ENCODE measurements at regions not wholly inside any gene's neighbourhood (a gene's known extent, or its start where the extent isn't known, plus 50 kb on each side); places are given as distances from the start of the nearest gene placed in this dataset.

DNA sequence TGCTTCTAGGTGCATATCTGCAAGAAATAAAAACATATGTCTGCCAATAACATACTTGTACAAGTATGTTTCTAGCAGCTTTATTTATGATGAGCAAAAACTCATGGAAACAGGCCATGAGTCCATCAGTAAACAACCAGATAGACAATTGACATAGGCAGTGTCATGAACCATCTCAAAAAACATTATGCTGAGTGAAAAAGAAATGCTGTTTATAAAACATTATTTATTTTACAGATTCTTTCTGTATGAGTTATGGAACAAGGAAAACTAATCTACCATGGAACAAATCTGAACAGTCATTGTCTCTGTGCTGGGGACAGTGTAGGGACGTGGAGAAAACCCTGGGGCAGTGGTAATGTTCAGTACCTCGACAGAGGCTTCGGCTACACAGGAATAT, 283.9 kb downstream of the UQCRFS1 start:
- DNase-seq: no peak

GRCh38 chr19:28927456-28927855, 285.5 kb downstream of the UQCRFS1 start:
- DNase-seq: no peak

DNA sequence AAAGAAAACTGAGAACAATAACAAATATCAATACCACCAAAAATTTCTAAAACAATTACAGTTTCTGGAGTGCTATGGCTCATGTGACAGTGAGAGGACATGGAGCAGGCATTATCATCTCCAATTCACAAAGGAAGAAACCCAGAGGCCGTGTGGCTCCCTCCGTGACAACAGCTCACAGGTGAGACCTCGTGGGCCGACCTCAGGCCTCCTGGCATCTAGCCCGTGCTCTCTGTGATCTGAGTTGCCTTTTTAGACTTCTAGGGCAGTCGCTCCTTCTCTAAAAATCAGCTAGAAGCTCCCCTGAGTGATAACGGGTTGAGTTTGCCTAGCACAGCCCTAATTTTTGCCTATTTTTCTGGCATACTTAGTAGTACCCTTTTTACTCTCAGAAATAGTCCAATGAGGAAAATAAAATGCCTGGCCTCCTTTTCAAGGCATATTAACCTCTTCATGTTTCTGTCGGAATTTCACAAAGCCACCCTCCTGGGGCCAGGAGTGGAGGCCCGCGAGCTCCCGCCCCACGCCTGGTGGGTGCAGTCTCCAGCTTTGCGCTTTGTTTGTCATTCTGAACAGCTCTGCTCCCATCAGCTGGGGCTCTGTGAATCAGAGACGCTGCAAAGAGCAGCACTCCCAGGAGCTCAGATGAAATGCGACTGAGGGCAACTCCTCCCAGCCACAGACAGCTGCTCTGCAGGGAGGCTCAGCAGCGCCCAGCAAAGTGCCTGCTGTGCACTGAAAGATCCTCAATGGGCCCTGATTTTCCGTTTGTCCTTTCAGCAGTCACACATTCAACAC, 292.5 kb downstream of the UQCRFS1 start:
- no peak for DNase-seq

- DNase-seq: no peak
Measured at GRCh38 chr19:28917621-28918020, 295.3 kb downstream of the UQCRFS1 start.

GRCh38 chr19:28915737-28916460, 297.1 kb downstream of the UQCRFS1 start:
- no peak for DNase-seq

DNA sequence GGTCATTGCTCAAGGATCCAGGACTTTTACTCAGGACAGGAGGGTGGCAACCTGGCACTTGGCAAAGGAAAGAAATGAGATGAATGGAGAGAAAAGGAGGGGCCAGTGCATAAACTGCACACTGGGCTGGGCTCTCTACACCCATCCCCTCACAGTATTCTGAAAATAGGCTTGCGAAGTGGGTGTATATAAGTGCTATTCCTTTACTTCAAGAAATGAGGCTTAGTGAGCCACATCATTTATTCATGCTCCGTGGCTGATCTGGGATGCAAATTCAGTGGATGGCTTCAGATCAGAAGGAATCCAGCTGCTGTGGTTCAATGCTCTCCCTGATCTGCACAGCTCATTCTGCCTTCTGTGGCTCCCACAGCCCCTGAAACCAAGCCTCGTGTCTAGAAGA, 297.7 kb downstream of the UQCRFS1 start:
- no peak for DNase-seq

DNA sequence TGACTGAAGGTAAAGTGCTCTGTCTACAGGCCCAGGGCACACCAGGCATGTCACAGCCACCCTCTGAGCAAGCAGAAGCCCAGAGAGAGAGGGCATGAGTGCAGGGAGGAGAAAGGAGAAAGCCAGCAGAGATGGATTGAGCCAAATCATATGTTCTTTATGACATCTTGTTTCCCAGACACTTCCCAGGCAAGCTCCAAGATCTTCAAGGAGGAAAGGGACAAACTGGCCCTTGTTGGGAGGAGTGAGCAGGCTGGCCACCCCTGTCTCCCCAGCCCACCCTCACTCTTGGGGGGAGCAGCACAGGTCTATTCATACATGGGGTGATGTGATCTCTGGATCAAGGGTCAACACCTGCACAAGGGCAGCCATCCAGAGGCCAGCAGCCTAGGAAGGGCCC, 298.8 kb downstream of the UQCRFS1 start:
- no peak for DNase-seq

DNA sequence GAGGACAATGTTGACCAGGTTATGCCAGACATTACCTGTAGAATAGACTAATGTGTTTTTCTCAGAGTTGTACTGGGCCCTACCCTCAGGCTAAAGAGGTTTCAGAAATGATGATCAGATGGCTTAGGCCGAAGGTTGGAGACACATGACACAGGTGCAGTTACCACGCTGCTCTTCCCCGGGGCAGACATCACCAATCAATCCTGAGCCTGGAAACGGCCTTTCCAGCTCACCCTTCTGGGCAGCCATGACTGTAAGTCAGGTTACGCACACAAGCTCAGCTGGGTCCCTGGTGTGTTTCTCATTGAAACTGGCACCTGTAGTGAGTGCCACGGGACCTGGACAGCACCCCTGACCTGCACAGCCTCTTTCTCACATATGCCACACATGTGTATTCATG, 299.3 kb downstream of the UQCRFS1 start:
- no peak for DNase-seq

- no peak for DNase-seq
Measured at GRCh38 chr19:28908941-28909340, 304.0 kb downstream of the UQCRFS1 start.

DNA sequence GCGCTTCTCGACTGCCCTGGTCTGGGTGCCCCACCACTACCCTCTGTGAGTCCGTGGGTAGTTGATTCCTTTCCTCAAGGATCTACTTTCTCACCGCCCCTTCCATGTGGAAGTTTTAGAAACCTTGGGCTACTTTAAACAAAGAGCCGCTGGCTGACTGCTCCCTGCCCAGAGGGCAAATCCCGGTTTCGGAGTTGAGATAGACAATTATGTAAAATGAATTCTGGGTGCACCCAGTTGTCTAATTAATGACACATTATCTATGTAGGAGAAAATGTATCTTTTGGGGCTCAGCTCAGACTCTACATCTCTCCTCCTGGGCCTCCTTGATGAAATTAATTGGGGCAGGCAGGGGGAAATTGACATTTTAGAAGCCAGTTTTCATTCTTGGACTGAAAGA, 305.4 kb downstream of the UQCRFS1 start:
- no peak for DNase-seq

- DNase-seq: no peak
Measured at GRCh38 chr19:28905996-28906395, 307.0 kb downstream of the UQCRFS1 start.

DNA sequence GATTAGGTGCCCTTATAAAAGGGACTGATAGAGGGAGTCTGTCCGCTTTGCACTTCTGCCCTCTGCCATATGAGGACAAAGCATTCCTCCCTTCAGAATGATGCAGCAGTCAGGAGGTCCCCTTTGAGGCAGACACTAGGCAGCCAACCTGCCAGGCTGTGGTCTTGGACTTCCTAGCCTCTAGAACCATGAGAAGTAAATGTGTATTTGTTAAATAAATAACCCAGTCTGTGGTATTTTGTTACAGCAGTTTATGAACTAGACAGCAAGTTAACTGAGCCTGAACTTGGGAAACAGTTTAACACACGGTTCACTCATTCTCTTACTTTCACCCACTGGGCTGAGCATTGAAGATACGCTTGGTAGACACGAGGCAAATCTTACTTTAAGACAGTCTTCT, 313.2 kb downstream of the UQCRFS1 start:
- DNase-seq: no peak

DNA sequence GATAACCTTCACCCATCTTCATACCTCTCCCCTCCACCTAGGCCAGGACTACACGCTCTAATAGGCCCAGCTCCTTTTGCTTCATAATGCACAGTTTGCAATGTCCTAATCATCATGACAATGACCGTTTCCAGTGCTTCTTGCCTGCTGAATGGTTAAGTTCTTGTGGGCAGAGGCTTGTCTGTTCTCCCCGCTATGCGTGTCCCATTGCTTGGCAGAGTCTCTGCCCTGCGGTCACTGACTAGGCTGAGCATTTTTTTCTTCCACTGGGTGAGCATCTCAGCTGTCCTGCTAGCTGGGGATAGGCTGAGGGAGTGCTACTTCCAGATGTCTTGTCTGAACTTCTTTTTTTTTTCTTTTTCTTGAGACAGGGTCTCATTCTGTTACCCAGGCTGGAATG, 314.7 kb downstream of the UQCRFS1 start:
- no peak for DNase-seq

DNA sequence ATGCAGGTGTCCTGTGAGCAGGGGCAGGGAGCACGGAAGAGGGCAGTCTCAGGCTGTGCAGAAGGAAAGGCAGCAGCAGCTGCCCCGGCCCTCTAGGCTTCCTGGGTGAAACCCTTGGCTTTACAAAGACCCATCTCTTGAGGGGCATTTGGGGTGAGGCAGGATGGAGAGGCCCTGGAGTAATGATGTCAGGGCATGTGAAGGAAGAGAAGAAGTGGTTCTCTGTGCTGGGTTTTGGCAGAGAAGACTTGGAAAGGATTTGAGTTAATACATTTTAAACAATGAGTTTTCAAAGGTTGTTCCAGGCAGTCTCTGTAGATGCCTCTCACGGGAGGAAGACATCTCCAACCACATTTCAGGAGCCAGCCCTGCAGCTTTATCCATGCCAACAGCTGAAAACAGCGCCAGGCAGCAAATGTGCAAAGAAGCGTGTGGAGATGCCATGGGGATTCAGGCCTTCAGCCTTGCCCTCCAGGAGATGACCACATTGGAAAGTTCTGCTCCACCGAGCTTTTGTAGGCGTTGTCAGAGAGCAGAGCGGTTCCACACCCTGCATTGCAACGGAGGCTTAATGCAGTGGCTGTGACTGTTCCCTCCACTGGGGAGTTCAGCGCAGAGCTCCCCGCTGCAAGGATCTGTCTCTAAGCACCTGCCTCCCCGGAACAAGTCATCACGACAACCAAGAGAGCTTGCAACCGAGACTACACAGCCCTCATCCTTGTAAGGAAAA, 322.8 kb downstream of the UQCRFS1 start:
- no peak for DNase-seq

GRCh38 chr19:28887920-28888618, 324.9 kb downstream of the UQCRFS1 start:
- DNase-seq: peak in 1 of 2 donors; percentile 3

DNA sequence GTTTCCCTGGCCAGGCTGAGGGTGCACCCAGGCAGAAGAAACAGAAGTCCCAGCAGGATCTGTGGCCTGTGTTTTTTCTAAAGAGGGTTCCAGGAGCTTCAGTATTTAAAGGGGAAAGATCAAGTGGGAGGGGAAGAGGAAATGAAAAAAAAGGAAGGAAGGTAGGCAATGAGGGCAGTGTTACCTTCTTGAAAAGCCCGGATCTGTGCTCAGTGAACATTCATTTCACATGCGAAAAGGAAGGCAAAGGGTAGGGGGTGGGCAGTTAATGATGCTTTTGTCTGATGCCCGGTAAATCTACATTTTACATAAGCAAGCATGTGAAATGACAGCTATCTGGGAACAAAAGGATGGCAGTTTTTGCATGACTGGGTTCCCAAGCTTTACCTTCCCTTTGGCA, 326.2 kb downstream of the UQCRFS1 start:
- DNase-seq: no peak

GRCh38 chr19:28885965-28886364, 327.0 kb downstream of the UQCRFS1 start:
- DNase-seq: no peak

DNA sequence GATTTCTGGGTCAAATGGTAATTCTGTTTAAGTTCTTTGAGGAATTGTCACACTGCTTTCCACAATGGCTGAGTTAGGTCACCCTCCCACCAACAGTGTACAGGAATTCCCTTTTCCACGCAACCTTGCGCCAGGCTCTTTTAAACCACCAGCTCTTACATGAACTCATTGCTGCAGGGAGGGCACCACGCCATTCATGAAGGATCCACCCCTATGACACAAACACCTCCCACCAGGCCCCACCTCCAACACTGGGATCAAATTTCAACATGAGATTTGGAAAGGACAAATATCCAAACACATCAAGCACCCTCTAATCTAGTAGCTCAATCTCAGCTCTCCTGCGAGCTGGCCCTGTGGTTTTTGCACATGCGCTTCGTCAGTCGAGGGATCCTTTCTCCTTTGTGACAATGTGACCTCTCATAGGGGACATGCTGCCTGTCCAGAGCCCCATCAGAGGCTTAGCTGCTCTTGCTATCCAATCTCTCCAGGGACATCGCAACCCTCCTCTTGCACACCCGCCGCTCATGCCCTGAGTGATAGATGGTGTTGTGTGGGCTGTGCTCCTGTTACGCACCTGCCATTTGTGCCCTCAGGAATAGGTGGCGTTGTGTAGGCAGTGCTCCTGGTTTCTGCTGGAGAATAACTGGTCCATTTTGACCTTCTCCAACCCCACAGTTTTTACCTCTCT, 328.0 kb downstream of the UQCRFS1 start:
- DNase-seq: no peak

DNA sequence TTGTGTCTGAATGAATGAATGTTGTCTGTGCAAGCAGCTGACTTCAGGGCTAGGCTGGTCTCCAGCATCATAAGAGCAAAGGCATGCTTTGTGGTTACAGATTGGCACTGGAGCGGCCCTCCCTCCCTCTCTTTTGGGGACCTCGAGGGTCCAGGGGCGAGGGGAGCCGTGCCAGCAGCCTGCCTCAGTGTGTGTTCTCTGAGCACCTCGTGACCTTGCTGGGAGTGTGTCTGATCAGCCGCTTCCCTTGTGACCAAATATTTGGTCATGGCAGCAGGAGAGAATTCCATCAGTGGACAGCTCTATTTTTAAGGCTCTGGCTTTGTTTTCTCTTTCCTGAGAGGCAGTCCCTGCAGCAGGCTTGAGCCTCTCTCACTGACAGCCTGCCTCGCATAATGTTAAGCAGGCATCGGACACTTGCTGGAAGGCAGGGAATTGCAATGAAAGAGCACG, 329.7 kb downstream of the UQCRFS1 start:
- no peak for DNase-seq

GRCh38 chr19:28882818-28883217, 330.1 kb downstream of the UQCRFS1 start:
- DNase-seq: no peak

DNA sequence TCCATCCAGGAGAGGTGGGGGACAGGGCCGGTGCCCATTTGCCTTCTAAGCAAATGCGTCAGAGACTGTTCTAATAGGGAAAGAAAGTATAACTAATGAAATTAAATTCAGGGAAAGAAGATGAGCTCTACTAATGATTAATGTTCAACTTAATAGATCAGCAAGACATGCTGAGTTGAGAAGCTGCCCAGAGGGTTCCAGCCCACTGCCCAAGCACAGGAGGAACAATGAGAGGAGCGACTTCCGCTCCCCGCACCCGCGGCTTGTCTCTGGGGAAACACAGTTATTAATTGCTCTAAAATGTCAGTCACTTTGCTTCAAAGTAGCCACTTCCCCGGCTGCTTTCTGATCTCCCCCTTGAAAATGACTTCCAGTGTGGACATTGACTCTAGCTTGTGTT, 331.3 kb downstream of the UQCRFS1 start:
- DNase-seq: no peak

DNA sequence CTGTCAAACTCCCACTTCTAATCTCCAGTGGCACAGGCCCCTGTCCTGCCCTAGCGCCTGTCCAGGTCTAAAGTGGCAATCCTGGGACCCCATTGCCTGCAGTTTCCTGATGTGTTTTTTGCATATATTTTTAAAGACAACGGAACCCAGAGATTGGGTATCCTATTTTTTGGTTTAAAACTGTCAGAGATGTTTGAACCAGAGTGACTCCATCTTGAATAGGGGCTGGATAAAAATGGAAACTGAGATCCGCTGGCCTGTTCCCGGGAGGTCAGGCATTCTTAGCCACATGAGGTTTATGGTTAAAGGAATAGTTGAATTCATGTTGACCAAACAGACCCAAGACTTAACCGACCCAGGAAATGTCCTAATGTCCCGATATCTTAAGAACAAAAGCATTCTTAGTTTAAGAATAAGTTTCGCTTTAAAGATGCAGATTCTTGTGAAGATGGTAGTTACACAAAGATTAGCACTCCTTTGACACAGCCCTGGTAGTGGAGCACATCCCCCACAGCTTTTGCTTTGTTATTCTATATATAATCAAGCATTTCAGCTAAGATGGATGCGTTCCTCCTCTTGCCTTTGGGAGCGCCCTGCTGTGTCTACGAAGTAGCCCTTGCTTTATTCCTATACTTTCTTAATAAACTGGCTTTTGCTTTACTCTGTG, 332.1 kb downstream of the UQCRFS1 start:
- no peak for DNase-seq
